H9 (cell line): ENCODE measurements at regions not wholly inside any gene's neighbourhood (a gene's known extent, or its start where the extent isn't known, plus 50 kb on each side); places are given as distances from the start of the nearest gene placed in this dataset.

Experiments used
- DNase-seq: peaks from one replicate; pipeline ENCODE4 v3.0.0-alpha.2; 2017
- H2AFZ ChIP-seq: one replicate; pipeline ENCODE4 v1.6.1; 2013; ENCODE audit warnings: mild to moderate bottlenecking, low read length, control low read depth, moderate library complexity
- H2AK5ac ChIP-seq: 2 replicates; pipeline ENCODE4 v1.6.1; 2013; ENCODE audit warnings: low read length, control low read depth, mixed read lengths; ENCODE audit not compliant: insufficient read length
- H2BK120ac ChIP-seq: one replicate; pipeline ENCODE4 v1.6.1; 2013; ENCODE audit warnings: low read depth, mild to moderate bottlenecking, low read length, control low read depth, inconsistent platforms; ENCODE audit not compliant: poor library complexity, severe bottlenecking
- H2BK12ac ChIP-seq: 2 replicates; pipeline ENCODE4 v1.6.1; 2013; ENCODE audit warnings: low read length, control low read depth, mixed read lengths, low read depth; ENCODE audit not compliant: insufficient read length
- H2BK15ac ChIP-seq: 2 replicates; pipeline ENCODE4 v1.6.1; 2013; ENCODE audit warnings: low read depth, low read length, control low read depth
- H2BK20ac ChIP-seq: one replicate; pipeline ENCODE4 v1.6.1; 2013; ENCODE audit warnings: low read depth, mild to moderate bottlenecking, low read length, control low read depth, inconsistent platforms; ENCODE audit not compliant: poor library complexity, severe bottlenecking
- H2BK5ac ChIP-seq: 2 replicates; pipeline ENCODE4 v1.6.1; 2013; ENCODE audit warnings: low read length, control low read depth, mixed read lengths; ENCODE audit not compliant: insufficient read length
- H3K14ac ChIP-seq: 2 replicates; pipeline ENCODE4 v1.6.1; 2013; ENCODE audit warnings: low read length, control low read depth; ENCODE audit not compliant: insufficient read depth
- H3K18ac ChIP-seq: 2 replicates; pipeline ENCODE4 v1.6.1; 2013; ENCODE audit warnings: low read depth, mild to moderate bottlenecking, mixed read lengths, low read length, control low read depth; ENCODE audit not compliant: insufficient read length
- H3K23ac ChIP-seq: 2 replicates; pipeline ENCODE4 v1.6.1; 2013; ENCODE audit warnings: low read length, control low read depth, mixed read lengths, low read depth; ENCODE audit not compliant: insufficient read length
- H3K23me2 ChIP-seq: 2 replicates; pipeline ENCODE4 v1.6.1; 2013; ENCODE audit warnings: low read depth, mild to moderate bottlenecking, mixed read lengths, low read length, control low read depth; ENCODE audit not compliant: insufficient read length, poor library complexity, severe bottlenecking
- H3K27ac ChIP-seq: 2 replicates; pipeline ENCODE4 v1.5.1; 2013; ENCODE audit warnings: low read length, control low read depth, mixed read lengths, low read depth; ENCODE audit not compliant: insufficient read length
- H3K27me3 ChIP-seq: 2 replicates; pipeline ENCODE4 v1.6.1; 2013; ENCODE audit warnings: low read length, control low read depth, inconsistent platforms; ENCODE audit not compliant: insufficient read depth
- H3K4ac ChIP-seq: 2 replicates; pipeline ENCODE4 v1.6.1; 2013; ENCODE audit warnings: low read depth, mild to moderate bottlenecking, control low read depth, inconsistent platforms, low read length, moderate library complexity
- H3K4me1 ChIP-seq: 2 replicates; pipeline ENCODE4 v1.6.1; 2013; ENCODE audit warnings: low read length, control low read depth, inconsistent platforms; ENCODE audit not compliant: insufficient read depth
- H3K4me2 ChIP-seq: 2 replicates; pipeline ENCODE4 v1.6.1; 2013; ENCODE audit warnings: low read length, control low read depth, mixed read lengths; ENCODE audit not compliant: insufficient read length, insufficient read depth
- H3K56ac ChIP-seq: 2 replicates; pipeline ENCODE4 v1.6.1; 2013; ENCODE audit warnings: low read depth, mild to moderate bottlenecking, mixed read lengths, low read length, control low read depth; ENCODE audit not compliant: insufficient read length
- H3K79me1 ChIP-seq: 2 replicates; pipeline ENCODE4 v1.6.1; 2013; ENCODE audit warnings: low read depth, mild to moderate bottlenecking, moderate library complexity, low read length, control low read depth, inconsistent platforms; ENCODE audit not compliant: insufficient read depth, poor library complexity, severe bottlenecking
- H3K79me2 ChIP-seq: 2 replicates; pipeline ENCODE4 v1.6.1; 2013; ENCODE audit warnings: low read length, control low read depth, inconsistent platforms; ENCODE audit not compliant: insufficient read depth
- H3K9ac ChIP-seq: 2 replicates; pipeline ENCODE4 v1.6.1; 2013; ENCODE audit warnings: low read length, control low read depth, mixed read lengths; ENCODE audit not compliant: insufficient read length; ENCODE audit errors: extremely low read depth
- H3K9me3 ChIP-seq: one replicate; pipeline ENCODE4 v1.6.1; 2013; ENCODE audit warnings: low read depth, low read length, inconsistent platforms; ENCODE audit not compliant: control insufficient read depth
- H3T11ph ChIP-seq: one replicate; pipeline ENCODE4 v1.6.1; 2013; ENCODE audit warnings: mild to moderate bottlenecking, low read length, control low read depth, inconsistent platforms
- H4K20me1 ChIP-seq: one replicate; pipeline ENCODE4 v1.6.1; 2013; ENCODE audit not compliant: control insufficient read depth, insufficient read length, insufficient read depth
- H4K5ac ChIP-seq: 2 replicates; pipeline ENCODE4 v1.6.1; 2013; ENCODE audit warnings: low read depth, mild to moderate bottlenecking, mixed read lengths, low read length, control low read depth; ENCODE audit not compliant: insufficient read length
- H4K8ac ChIP-seq: replicated peaks from 2 replicates; pipeline ENCODE4 v1.6.1; 2013; ENCODE audit warnings: low read length, control low read depth, mixed read lengths, low read depth; ENCODE audit not compliant: insufficient read length
- H4K91ac ChIP-seq: 2 replicates; pipeline ENCODE4 v1.6.1; 2013; ENCODE audit warnings: low read depth, mild to moderate bottlenecking, moderate library complexity, mixed read lengths, low read length, control low read depth; ENCODE audit not compliant: insufficient read length
- H3K27ac Mint-ChIP-seq, 3 experiments: 2 replicates in 2 of 3; 3 replicates in 1 of 3; pipeline ENCODE4 v1.8.0; 2020 to 2021; ENCODE audit warnings: mixed read lengths in 3 of 3, mild to moderate bottlenecking in 1 of 3, moderate library complexity in 1 of 3
- H3K27me3 Mint-ChIP-seq: 2 replicates; pipeline ENCODE4 v1.8.0; 2021; ENCODE audit warnings: low read depth, mild to moderate bottlenecking, moderate library complexity, mixed read lengths
- H3K36me3 Mint-ChIP-seq, 3 experiments: 2 replicates in 2 of 3; 3 replicates in 1 of 3; pipeline ENCODE4 v1.8.0; 2020 to 2021; ENCODE audit warnings: low read depth in 3 of 3, mixed read lengths in 3 of 3; ENCODE audit not compliant: insufficient read depth in 1 of 3
- H3K4me1 Mint-ChIP-seq, 2 experiments: 2 replicates each; pipeline ENCODE4 v1.8.0; 2020; ENCODE audit warnings: mixed read lengths in 2 of 2
- H3K4me3 Mint-ChIP-seq, 2 experiments: 2 replicates in 1 of 2; 3 replicates in 1 of 2; pipeline ENCODE4 v1.8.0; 2020 to 2021; ENCODE audit warnings: mild to moderate bottlenecking in 2 of 2, mixed read lengths in 2 of 2, moderate library complexity in 1 of 2
- H3K9me3 Mint-ChIP-seq, 2 experiments: 2 replicates in 1 of 2; 3 replicates in 1 of 2; pipeline ENCODE4 v1.8.0; 2020; ENCODE audit warnings: mild to moderate bottlenecking in 2 of 2, mixed read lengths in 2 of 2, moderate library complexity in 1 of 2
- WGBS: extraction: QIAGEN DNeasy Blood & Tissue Kit; methylation state at CpG from one replicate; pipeline ENCODE4 v1.1.7; 2013; ENCODE audit warnings: missing lambda C conversion rate, low lambda C conversion rate, mixed read lengths; ENCODE audit not compliant: insufficient read length; ENCODE audit errors: extremely low coverage; 5-methylcytosine and 5-hydroxymethylcytosine counted together
- TF ChIP-seq, protein P1 (sequence below): fragments of 200-600 bp; sonication (generic); conservative IDR thresholded peaks from 3 replicates; pipeline ENCODE4 v1.8.0; 2021; ENCODE audit warnings: antibody characterized with exemption, mild to moderate bottlenecking

DNA sequence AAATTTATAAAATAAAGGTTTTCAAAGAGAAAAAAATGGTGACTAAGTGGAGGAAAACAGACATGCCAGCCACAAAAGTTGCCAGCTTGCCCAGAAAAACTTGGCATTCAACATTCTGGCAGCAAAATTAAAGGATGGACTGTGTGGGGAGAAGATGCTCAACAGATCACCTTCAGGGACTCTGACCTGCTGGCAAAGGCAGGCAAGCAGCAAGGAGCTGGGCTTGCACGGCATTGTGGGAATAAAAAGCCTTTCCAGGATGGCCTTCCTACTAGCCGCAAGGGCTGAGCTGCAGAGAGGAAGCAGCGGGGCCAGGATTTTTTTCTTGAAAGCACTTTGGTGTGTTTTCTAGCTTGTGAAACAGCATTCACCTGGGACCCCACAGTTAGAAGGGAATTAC is 101.9 kb upstream of the CACNA2D3 start:
- H2BK20ac ChIP-seq = no peak overlapping the region
- H3K79me1 ChIP-seq = no peaks in the 10 kb centered on the region
- no CpG with 5 or more reads among the region's 3 CpGs for WGBS

More for the DNA sequence above, 101.9 kb upstream of the CACNA2D3 start:
- no peak overlapping the region for H2BK12ac ChIP-seq
- no peak overlapping the region for H2BK5ac ChIP-seq
- H2AFZ ChIP-seq = no peak overlapping the region
- peaks cover 3% of the 10 kb centered on the region; the same call in 1 of the 2 replicates for H3K27me3 Mint-ChIP-seq
- H3K27me3 ChIP-seq = no peaks in the 10 kb centered on the region
- no peak overlapping the region for H3T11ph ChIP-seq
- no peaks in the 10 kb centered on the region for H3K23me2 ChIP-seq
- H2BK15ac ChIP-seq = no peak overlapping the region
- H3K36me3 Mint-ChIP-seq = peaks cover 0 to 6% (median 3%) of the 10 kb centered on the region in 3 experiments; a peak in 2 of 7 replicates
- no peak overlapping the region for H3K4me2 ChIP-seq
- H3K4me3 Mint-ChIP-seq = no peak overlapping the region
- H4K91ac ChIP-seq = no peak overlapping the region
- H3K14ac ChIP-seq = no peak overlapping the region
- H3K27ac ChIP-seq = no peak overlapping the region
- no peaks in the 10 kb centered on the region for H3K4me1 Mint-ChIP-seq
- DNase-seq = no peak
- no peak overlapping the region for H3K27ac Mint-ChIP-seq
- TF ChIP-seq, protein P1, sequence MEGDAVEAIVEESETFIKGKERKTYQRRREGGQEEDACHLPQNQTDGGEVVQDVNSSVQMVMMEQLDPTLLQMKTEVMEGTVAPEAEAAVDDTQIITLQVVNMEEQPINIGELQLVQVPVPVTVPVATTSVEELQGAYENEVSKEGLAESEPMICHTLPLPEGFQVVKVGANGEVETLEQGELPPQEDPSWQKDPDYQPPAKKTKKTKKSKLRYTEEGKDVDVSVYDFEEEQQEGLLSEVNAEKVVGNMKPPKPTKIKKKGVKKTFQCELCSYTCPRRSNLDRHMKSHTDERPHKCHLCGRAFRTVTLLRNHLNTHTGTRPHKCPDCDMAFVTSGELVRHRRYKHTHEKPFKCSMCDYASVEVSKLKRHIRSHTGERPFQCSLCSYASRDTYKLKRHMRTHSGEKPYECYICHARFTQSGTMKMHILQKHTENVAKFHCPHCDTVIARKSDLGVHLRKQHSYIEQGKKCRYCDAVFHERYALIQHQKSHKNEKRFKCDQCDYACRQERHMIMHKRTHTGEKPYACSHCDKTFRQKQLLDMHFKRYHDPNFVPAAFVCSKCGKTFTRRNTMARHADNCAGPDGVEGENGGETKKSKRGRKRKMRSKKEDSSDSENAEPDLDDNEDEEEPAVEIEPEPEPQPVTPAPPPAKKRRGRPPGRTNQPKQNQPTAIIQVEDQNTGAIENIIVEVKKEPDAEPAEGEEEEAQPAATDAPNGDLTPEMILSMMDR = no peak
- H3K9ac ChIP-seq = no peak overlapping the region
- H4K5ac ChIP-seq = no peak overlapping the region
- no peak overlapping the region for H3K4ac ChIP-seq
- no peak overlapping the region for H3K18ac ChIP-seq
- no peak overlapping the region for H3K23ac ChIP-seq
- H2BK120ac ChIP-seq = no peak overlapping the region
- no peaks in the 10 kb centered on the region for H3K9me3 ChIP-seq
- H3K79me2 ChIP-seq = no peaks in the 10 kb centered on the region
- H3K56ac ChIP-seq = no peak overlapping the region
- H2AK5ac ChIP-seq = no peak overlapping the region
- H3K9me3 Mint-ChIP-seq = peaks cover 5% of the 10 kb centered on the region in 2 experiments
- no peak overlapping the region for H4K8ac ChIP-seq
- no peaks in the 10 kb centered on the region for H3K4me1 ChIP-seq
- no peaks in the 10 kb centered on the region for H4K20me1 ChIP-seq
